ENCODE measurements at regions not wholly inside any gene's neighbourhood (a gene's known extent, or its start where the extent isn't known, plus 50 kb on each side); places are given as distances from the start of the nearest gene placed in this dataset.

DNA sequence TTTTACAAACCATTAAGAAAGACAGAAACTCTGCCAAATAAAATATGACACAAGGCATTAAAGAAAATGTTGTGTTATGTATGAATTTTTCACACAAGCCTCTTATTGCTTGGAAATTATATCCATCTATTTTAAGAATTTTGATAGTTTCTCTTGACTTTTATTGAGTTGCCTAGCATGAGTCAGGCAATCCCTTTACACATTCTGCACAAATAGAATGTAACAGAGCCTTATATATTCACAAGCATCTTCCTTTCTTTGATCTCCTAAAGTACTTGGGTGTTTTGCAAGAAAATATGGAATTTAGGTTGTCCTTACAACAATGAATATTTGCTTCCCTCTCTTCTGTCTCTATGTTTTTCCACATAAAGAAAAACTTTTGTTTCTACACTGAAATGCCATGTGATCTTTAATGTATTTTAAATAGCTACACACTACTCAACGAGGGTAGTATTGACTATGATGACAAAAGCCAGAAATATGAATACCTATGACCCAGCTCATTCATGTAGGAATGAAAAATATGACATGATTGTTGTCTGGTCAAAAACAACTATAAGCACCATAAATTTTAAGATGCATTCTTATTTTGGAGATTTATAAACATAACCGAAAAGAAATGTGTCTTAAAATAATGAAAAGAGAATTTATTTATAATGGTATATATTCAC lies 398.8 kb downstream of the GUCY1A2 start:
- TF ChIP-seq HNF4G (IDR thresholded peaks at IDR 0.05) (no peak), RXRA (IDR thresholded peaks at IDR 0.05) (no peak), GABPA (IDR thresholded peaks at IDR 0.05 in 1 of 2, conservative IDR thresholded peaks at IDR 0.05 in 1 of 2) (no peak)
- TF ChIP-seq, protein P1, sequence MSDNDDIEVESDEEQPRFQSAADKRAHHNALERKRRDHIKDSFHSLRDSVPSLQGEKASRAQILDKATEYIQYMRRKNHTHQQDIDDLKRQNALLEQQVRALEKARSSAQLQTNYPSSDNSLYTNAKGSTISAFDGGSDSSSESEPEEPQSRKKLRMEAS (IDR thresholded peaks at IDR 0.05) = no peak
- TF ChIP-seq, protein P2, sequence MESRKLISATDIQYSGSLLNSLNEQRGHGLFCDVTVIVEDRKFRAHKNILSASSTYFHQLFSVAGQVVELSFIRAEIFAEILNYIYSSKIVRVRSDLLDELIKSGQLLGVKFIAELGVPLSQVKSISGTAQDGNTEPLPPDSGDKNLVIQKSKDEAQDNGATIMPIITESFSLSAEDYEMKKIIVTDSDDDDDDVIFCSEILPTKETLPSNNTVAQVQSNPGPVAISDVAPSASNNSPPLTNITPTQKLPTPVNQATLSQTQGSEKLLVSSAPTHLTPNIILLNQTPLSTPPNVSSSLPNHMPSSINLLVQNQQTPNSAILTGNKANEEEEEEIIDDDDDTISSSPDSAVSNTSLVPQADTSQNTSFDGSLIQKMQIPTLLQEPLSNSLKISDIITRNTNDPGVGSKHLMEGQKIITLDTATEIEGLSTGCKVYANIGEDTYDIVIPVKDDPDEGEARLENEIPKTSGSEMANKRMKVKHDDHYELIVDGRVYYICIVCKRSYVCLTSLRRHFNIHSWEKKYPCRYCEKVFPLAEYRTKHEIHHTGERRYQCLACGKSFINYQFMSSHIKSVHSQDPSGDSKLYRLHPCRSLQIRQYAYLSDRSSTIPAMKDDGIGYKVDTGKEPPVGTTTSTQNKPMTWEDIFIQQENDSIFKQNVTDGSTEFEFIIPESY (IDR thresholded peaks at IDR 0.05) = no peak
- TF ChIP-seq, protein P3, sequence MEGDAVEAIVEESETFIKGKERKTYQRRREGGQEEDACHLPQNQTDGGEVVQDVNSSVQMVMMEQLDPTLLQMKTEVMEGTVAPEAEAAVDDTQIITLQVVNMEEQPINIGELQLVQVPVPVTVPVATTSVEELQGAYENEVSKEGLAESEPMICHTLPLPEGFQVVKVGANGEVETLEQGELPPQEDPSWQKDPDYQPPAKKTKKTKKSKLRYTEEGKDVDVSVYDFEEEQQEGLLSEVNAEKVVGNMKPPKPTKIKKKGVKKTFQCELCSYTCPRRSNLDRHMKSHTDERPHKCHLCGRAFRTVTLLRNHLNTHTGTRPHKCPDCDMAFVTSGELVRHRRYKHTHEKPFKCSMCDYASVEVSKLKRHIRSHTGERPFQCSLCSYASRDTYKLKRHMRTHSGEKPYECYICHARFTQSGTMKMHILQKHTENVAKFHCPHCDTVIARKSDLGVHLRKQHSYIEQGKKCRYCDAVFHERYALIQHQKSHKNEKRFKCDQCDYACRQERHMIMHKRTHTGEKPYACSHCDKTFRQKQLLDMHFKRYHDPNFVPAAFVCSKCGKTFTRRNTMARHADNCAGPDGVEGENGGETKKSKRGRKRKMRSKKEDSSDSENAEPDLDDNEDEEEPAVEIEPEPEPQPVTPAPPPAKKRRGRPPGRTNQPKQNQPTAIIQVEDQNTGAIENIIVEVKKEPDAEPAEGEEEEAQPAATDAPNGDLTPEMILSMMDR (IDR thresholded peaks at IDR 0.05; ENCODE audit: low read depth, low read length, missing input control) = no peak
